NCI-H2196 treated with DMSO at 0.1 percent for 48 hours (cell line): ENCODE measurements at regions not wholly inside any gene's neighbourhood (a gene's known extent, or its start where the extent isn't known, plus 50 kb on each side); places are given as distances from the start of the nearest gene placed in this dataset.
"Not testable (repeated sequence)": the region's sequence is repeated elsewhere in the genome, so short reads cannot be mapped to it uniquely, and the experiment has no call there.

Experiments
- DNase-seq: peaks from one replicate; lab custom pipeline; 2025; ENCODE audit not compliant: unreplicated experiment; lab: John Stamatoyannopoulos, UW

GRCh38 chr3:191076903-191077552 lies 122.0 kb upstream of the OSTN start:
- no peak for DNase-seq

GRCh38 chr3:191074511-191074910 lies 124.5 kb upstream of the OSTN start:
- DNase-seq: no peak

GRCh38 chr3:191070762-191071403 lies 128.2 kb upstream of the OSTN start:
- no peak for DNase-seq

GRCh38 chr3:191070201-191070600 lies 128.8 kb upstream of the OSTN start:
- DNase-seq: no peak

GRCh38 chr3:191068946-191069813 lies 129.9 kb upstream of the OSTN start:
- no peak for DNase-seq

GRCh38 chr3:191066669-191067068 lies 132.4 kb upstream of the OSTN start:
- no peak for DNase-seq

GRCh38 chr3:191065181-191065805 lies 133.7 kb upstream of the OSTN start:
- no peak for DNase-seq

GRCh38 chr3:191051037-191051436 lies 148.0 kb upstream of the OSTN start:
- peak; percentile 18 for DNase-seq

GRCh38 chr3:191047930-191048329 lies 151.1 kb upstream of the OSTN start:
- no peak for DNase-seq

- no peak for DNase-seq
Measured at GRCh38 chr3:191030929-191031328, 168.1 kb upstream of the OSTN start.

- no peak for DNase-seq
Measured at GRCh38 chr3:191030491-191030890, 168.0 kb upstream of the GMNC start.

GRCh38 chr3:191026746-191027145 lies 164.3 kb upstream of the GMNC start:
- DNase-seq: no peak

GRCh38 chr3:191020730-191021396 lies 158.4 kb upstream of the GMNC start:
- DNase-seq: no peak

GRCh38 chr3:191019855-191020254 lies 157.4 kb upstream of the GMNC start:
- DNase-seq: no peak

GRCh38 chr3:191015960-191016359 lies 153.5 kb upstream of the GMNC start:
- not testable (repeated sequence) for DNase-seq

GRCh38 chr3:191008074-191008473 lies 145.6 kb upstream of the GMNC start:
- DNase-seq: no peak

GRCh38 chr3:191005790-191006189 lies 143.3 kb upstream of the GMNC start:
- DNase-seq: no peak

- no peak for DNase-seq
Measured at GRCh38 chr3:191003742-191004141, 141.2 kb upstream of the GMNC start.

- DNase-seq: no peak
Measured at GRCh38 chr3:190996181-190996775, 133.8 kb upstream of the GMNC start.

- DNase-seq: no peak
Measured at GRCh38 chr3:190995156-190995555, 132.7 kb upstream of the GMNC start.

- no peak for DNase-seq
Measured at GRCh38 chr3:190990898-190991297, 128.4 kb upstream of the GMNC start.
